AG09309 (cell line): ENCODE measurements at regions not wholly inside any gene's neighbourhood (a gene's known extent, or its start where the extent isn't known, plus 50 kb on each side); places are given as distances from the start of the nearest gene placed in this dataset.

Experiments used
- DNase-seq: peaks from one replicate; pipeline ENCODE4 v3.0.0-alpha.2; 2010; ENCODE audit warnings: low read depth
- H3K4me3 ChIP-seq: 2 replicates; pipeline ENCODE4 v1.5.1; 2011; ENCODE audit warnings: mild to moderate bottlenecking, low read depth, low read length, moderate library complexity; ENCODE audit not compliant: control insufficient read depth
- CTCF ChIP-seq: IDR thresholded peaks from 2 replicates; pipeline ENCODE4 v1.5.1; 2011; ENCODE audit warnings: mild to moderate bottlenecking, low read depth, low read length, inconsistent platforms; ENCODE audit not compliant: insufficient read depth, control insufficient read depth; ENCODE audit errors: missing control alignments

- no peak for DNase-seq
- H3K4me3 ChIP-seq, result no peak overlapping the region
- no peak for TF ChIP-seq CTCF
These were observed 194.2 kb upstream of the GLRA1 start for GRCh38 chr5:152118676-152119470.

- no peak for TF ChIP-seq CTCF
- DNase-seq, result no peak
- H3K4me3 ChIP-seq, result no peak overlapping the region
These were observed 192.3 kb upstream of the GLRA1 start for GRCh38 chr5:152116934-152117333.

- DNase-seq, result no peak
- TF ChIP-seq CTCF, result no peak
- no peak overlapping the region for H3K4me3 ChIP-seq
These were observed 188.8 kb upstream of the GLRA1 start for GRCh38 chr5:152113401-152113800.

GRCh38 chr5:152107220-152107619 is 182.6 kb upstream of the GLRA1 start:
- no peak overlapping the region for H3K4me3 ChIP-seq
- no peak for TF ChIP-seq CTCF
- no peak for DNase-seq

- no peak overlapping the region for H3K4me3 ChIP-seq
- TF ChIP-seq CTCF, result no peak
- DNase-seq, result no peak
These were observed 181.9 kb upstream of the GLRA1 start for GRCh38 chr5:152106571-152106970.

- H3K4me3 ChIP-seq, result no peak overlapping the region
- no peak for TF ChIP-seq CTCF
- DNase-seq, result no peak
These were observed 180.4 kb upstream of the GLRA1 start for GRCh38 chr5:152105085-152105484.
